ENCODE measurements at regions not wholly inside any gene's neighbourhood (a gene's known extent, or its start where the extent isn't known, plus 50 kb on each side); places are given as distances from the start of the nearest gene placed in this dataset.

DNA sequence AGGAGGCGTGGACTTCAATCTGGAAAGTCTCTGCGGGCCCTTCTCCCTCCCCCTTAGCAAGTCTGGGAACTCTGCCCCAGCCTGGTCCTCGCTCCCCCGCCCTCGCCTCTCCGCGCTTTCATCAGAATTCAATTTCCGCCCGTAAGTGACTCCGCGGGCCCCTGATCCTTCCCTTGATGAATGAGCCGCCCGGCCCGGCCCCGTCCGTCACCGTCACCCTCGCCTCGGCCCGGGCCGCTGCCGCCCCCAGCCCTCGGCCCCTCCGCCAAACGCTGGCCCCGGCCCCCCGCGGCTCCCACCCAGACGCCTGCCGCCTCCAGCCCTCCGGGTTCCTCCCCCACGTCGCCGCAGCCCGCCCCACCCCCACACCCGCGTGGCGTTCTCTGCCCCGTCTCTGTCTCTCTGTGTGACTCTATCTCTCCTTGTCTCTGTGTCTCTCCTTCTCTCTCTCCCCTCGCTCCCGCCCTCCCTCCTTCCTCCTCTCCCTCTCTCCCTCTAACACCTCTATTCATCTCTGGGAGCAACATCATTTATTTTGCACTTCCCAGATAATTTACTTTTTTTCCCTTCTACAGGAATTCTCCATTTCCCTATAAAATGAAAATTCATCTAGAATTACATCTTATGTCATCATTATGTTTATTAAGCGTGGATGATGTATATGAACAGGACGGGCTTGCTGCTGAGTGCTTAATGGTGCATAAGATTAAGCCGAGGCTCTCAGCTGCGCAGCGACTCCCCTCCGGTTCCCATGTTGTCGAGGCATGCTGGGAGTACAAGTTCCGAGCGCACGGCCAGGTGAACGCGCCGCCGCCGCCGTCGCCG, 91.2 kb upstream of the PAX2 start:
- Histone ChIP-seq H3K27me3 (ENCODE audit: control insufficient read depth, insufficient read depth, low read length) (peaks cover 81% of the 10 kb centered on the region), H3K9me3 (replicated peaks; ENCODE audit: control insufficient read depth, low read depth, low read length) (no peaks in the 10 kb centered on the region), H3K4me3 (ENCODE audit: low read length) (no peak overlapping the region), H3K36me3 (ENCODE audit: control insufficient read depth, insufficient read depth, low read length) (no peaks in the 10 kb centered on the region), H3K27ac (ENCODE audit: low read length) (no peak overlapping the region), H3K4me1 (ENCODE audit: control insufficient read depth, insufficient read depth, low read length) (peaks cover 11% of the 10 kb centered on the region)
- under 1% methylated on average over 58 of the region's 59 CpGs for whole genome bisulfite sequencing (ENCODE audit: insufficient coverage)
- peak; percentile 52 for DNase-seq

DNA sequence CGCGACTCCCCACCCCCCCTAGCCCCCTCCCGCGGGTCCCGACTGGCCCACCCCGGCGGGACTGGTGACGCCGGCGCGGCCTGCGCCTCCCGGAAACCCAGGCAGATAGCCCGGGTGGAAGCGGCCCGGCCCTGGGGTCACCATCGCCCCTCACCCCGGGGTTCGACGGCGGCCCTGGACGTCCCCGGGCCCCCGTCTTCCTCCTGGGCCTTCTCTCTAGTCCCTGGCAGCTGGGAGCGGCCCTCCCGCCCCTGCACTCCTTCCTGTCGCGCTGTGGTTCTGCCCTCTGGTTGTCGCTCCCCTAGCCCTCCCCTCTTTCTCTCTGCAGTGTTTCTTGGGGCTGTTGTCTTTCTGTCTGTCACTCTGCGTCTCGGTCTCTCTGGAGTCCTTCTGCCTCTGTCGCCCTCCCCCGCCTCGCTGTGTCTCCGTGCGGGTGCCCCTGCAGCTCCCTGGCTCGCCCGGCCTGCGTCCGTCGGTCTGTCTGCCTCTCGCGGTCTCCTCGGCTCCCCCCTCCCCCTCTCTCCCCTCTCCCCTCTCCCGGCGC, 90.5 kb upstream of the PAX2 start:
- no peak for DNase-seq
- Histone ChIP-seq H3K27ac (ENCODE audit: low read length) (no peak overlapping the region), H3K4me1 (ENCODE audit: control insufficient read depth, insufficient read depth, low read length) (peaks cover 11% of the 10 kb centered on the region), H3K4me3 (ENCODE audit: low read length) (no peak overlapping the region), H3K27me3 (ENCODE audit: control insufficient read depth, insufficient read depth, low read length) (peaks cover 84% of the 10 kb centered on the region), H3K36me3 (ENCODE audit: control insufficient read depth, insufficient read depth, low read length) (no peaks in the 10 kb centered on the region), H3K9me3 (replicated peaks; ENCODE audit: control insufficient read depth, low read depth, low read length) (no peaks in the 10 kb centered on the region)
- 0% methylated on average over 46 of the region's 46 CpGs for WGBS (ENCODE audit: insufficient coverage)

DNA sequence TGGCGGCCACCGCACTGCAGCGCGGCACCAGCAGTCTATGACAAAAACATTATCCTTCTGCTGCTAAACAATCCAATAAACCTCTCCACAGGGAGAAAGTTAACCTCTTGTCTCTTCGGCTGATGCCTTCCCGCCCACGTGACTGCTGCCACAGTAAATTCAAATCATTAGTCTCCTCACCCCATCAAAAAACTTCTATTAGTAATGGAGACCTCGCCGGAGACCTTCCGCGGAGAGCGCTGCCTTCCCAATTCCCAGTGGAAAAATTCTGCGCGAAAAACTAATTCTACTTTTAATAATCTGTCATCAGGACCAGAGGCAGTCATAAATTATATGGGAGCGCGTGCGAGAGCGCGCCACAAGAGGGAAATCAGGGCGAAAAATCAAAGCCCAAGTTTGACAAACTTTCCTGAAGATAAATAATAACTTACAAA, 90.0 kb upstream of the PAX2 start:
- H3K4me3 ChIP-seq (ENCODE audit: low read length): no peak overlapping the region
- H3K27me3 ChIP-seq (ENCODE audit: control insufficient read depth, insufficient read depth, low read length): peaks cover 89% of the 10 kb centered on the region
- H3K9me3 ChIP-seq (replicated peaks; ENCODE audit: control insufficient read depth, low read depth, low read length): no peaks in the 10 kb centered on the region
- H3K4me1 ChIP-seq (ENCODE audit: control insufficient read depth, insufficient read depth, low read length): peaks cover 11% of the 10 kb centered on the region
- no peak for DNase-seq
- H3K27ac ChIP-seq (ENCODE audit: low read length): no peak overlapping the region
- 0% methylated on average over 10 of the region's 20 CpGs for WGBS (ENCODE audit: insufficient coverage)
- no peaks in the 10 kb centered on the region for H3K36me3 ChIP-seq (ENCODE audit: control insufficient read depth, insufficient read depth, low read length)

DNA sequence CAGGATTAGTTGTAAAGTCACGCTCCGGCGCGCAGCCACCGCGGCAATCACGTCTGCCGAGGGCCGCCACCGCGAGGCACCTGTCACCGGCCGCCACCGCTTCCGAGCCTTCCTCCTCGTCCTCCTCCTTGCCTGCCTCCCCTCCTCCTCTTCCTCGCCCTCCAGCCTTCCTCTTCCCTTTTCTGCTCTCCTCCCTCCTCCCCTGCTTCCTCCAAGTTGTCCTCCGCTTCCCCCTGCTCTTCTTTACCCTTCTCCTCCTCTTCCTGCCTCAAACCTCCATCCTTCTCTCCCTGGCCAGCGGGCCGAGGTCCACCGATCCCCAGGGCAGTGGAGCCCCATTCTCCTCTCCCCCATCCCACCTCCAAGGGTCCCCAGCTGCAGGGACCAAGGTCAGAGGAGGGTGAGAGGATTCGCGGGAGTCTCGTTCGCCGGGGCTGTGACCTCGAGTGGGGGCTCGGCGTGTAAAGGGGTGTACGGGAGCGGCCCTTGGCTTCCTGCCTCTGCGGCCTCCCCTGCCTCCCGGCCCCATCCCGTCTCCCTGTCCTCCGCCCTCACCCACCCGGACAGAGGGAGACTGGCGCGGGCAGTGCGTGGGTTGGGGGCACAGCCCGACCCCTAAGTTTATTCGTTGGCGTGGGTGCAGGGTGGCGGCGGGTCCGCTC, 89.5 kb upstream of the PAX2 start:
- Histone ChIP-seq H3K27me3 (ENCODE audit: control insufficient read depth, insufficient read depth, low read length) (peaks cover 90% of the 10 kb centered on the region), H3K27ac (ENCODE audit: low read length) (no peak overlapping the region), H3K9me3 (replicated peaks; ENCODE audit: control insufficient read depth, low read depth, low read length) (no peaks in the 10 kb centered on the region), H3K4me1 (ENCODE audit: control insufficient read depth, insufficient read depth, low read length) (peaks cover 11% of the 10 kb centered on the region), H3K36me3 (ENCODE audit: control insufficient read depth, insufficient read depth, low read length) (no peaks in the 10 kb centered on the region), H3K4me3 (ENCODE audit: low read length) (no peak overlapping the region)
- DNase-seq: no peak
- WGBS (ENCODE audit: insufficient coverage): under 1% methylated on average over 25 of the region's 45 CpGs

DNA sequence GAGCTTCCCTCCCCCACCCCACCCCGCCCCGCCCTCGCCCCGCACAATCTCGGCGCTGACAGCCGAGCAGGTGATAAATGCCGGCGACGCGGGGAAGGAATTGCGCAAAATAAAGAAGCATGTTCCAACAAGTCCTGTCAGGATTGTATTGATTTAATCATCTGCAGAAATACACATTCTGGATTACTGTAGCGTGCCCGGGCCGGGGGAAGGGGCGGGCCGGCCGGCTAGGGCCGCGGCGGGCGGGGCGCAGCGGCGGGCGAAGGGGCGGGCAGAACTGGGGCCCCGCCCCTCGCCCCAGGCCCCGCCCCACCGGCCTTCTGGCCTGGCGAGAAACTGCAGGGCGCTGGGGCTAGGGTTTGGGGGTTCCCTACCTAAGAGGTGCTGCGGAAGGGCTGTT, 88.9 kb upstream of the PAX2 start:
- WGBS (ENCODE audit: insufficient coverage): 0% methylated on average over 20 of the region's 34 CpGs
- peaks cover 95% of the 10 kb centered on the region for H3K27me3 ChIP-seq (ENCODE audit: control insufficient read depth, insufficient read depth, low read length)
- no peak overlapping the region for H3K4me3 ChIP-seq (ENCODE audit: low read length)
- H3K27ac ChIP-seq (ENCODE audit: low read length): no peak overlapping the region
- DNase-seq: no peak
- no peaks in the 10 kb centered on the region for H3K9me3 ChIP-seq (replicated peaks; ENCODE audit: control insufficient read depth, low read depth, low read length)
- H3K36me3 ChIP-seq (ENCODE audit: control insufficient read depth, insufficient read depth, low read length): no peaks in the 10 kb centered on the region
- peaks cover 11% of the 10 kb centered on the region for H3K4me1 ChIP-seq (ENCODE audit: control insufficient read depth, insufficient read depth, low read length)

DNA sequence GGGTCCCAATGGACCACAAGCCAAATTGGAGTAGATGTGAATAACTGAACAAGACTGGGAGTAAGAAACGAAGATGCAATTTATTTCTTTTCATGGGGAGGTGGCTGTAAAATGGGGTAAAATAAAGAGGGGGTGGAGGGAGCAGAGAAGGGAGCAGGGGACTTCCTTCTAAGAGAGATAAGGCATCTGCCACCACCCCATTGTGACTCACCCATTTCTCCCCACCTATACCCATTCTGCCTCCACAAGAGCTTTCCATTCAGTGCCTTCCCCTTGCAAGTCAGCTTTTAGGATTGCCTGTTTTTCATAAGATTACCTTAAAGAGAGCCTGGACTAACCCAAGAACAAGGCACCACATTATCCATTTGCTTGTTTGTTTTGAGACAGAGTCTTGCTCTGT, 87.1 kb upstream of the PAX2 start:
- Histone ChIP-seq H3K4me1 (ENCODE audit: control insufficient read depth, insufficient read depth, low read length) (peaks cover 11% of the 10 kb centered on the region), H3K36me3 (ENCODE audit: control insufficient read depth, insufficient read depth, low read length) (no peaks in the 10 kb centered on the region), H3K4me3 (ENCODE audit: low read length) (no peak overlapping the region), H3K27me3 (ENCODE audit: control insufficient read depth, insufficient read depth, low read length) (peaks cover 99% of the 10 kb centered on the region), H3K27ac (ENCODE audit: low read length) (no peak overlapping the region), H3K9me3 (replicated peaks; ENCODE audit: control insufficient read depth, low read depth, low read length) (no peaks in the 10 kb centered on the region)
- WGBS (ENCODE audit: insufficient coverage): 36% methylated on average over 1 of the region's 1 CpG
- no peak for DNase-seq

DNA sequence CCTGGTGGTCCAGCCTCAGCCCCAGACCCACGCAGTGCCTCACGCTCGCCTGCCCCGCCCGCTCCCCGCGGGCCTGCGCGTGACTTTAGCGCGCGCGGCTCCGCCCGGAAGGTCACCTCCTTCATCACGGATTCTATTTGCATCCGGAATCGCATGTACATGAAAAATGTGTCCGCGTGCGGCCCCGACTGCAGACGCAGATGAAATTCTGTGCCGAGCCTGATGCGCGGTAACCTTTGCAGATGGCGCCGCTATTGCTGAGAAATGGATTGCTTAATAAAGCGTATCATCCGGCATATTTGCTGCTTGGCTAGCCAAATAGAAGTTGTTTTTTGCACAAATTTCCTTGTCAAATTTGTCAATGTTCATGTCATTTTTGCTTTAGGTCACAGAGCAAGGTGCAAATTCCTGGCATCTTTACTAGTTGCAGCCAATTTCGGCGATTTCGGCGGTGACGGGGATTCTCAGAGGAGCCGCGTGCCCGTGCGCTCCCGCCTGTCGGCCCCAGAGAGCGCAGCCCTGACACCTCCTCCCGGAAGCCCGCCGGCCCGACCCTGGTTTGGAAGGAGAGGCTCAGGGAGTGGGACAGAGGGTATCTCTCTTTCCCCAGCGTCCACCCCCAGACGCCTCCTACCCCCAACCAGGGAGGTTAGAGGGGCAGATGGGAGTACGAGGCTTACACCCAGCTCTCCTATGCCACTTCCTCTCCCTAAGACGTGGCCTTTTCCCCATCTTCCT, 85.9 kb upstream of the PAX2 start:
- Histone ChIP-seq H3K27ac (ENCODE audit: low read length) (no peak overlapping the region), H3K4me1 (ENCODE audit: control insufficient read depth, insufficient read depth, low read length) (peaks cover 6% of the 10 kb centered on the region), H3K9me3 (replicated peaks; ENCODE audit: control insufficient read depth, low read depth, low read length) (no peaks in the 10 kb centered on the region), H3K4me3 (ENCODE audit: low read length) (no peak overlapping the region), H3K36me3 (ENCODE audit: control insufficient read depth, insufficient read depth, low read length) (no peaks in the 10 kb centered on the region), H3K27me3 (ENCODE audit: control insufficient read depth, insufficient read depth, low read length) (peaks cover 96% of the 10 kb centered on the region)
- 2% methylated on average over 41 of the region's 50 CpGs for WGBS (ENCODE audit: insufficient coverage)
- no peak for DNase-seq

DNA sequence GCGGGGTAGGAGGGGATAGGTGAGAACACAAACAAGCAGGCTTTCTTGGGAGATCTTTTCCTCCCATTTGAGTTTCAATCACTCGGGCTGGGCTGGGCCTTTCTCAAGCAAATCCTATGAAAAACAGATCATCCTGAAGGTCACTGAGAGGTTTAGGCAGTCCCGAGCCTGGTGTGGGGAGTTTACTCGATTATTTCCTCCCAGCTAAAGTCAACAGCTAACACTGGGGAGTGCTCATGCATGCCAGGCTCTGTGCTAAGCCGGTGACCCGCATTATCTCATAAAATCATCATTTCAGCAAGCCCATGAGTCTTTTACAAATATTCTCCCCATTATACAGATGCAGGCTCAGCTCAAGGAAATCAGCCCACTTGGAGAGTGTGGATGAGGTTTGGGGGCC, 85.0 kb upstream of the PAX2 start:
- Histone ChIP-seq H3K4me1 (ENCODE audit: control insufficient read depth, insufficient read depth, low read length) (peaks cover 4% of the 10 kb centered on the region), H3K36me3 (ENCODE audit: control insufficient read depth, insufficient read depth, low read length) (no peaks in the 10 kb centered on the region), H3K4me3 (ENCODE audit: low read length) (no peak overlapping the region), H3K27ac (ENCODE audit: low read length) (no peak overlapping the region), H3K9me3 (replicated peaks; ENCODE audit: control insufficient read depth, low read depth, low read length) (no peaks in the 10 kb centered on the region), H3K27me3 (ENCODE audit: control insufficient read depth, insufficient read depth, low read length) (peaks cover 92% of the 10 kb centered on the region)
- WGBS (ENCODE audit: insufficient coverage): 20% methylated on average over 2 of the region's 6 CpGs
- no peak for DNase-seq

DNA sequence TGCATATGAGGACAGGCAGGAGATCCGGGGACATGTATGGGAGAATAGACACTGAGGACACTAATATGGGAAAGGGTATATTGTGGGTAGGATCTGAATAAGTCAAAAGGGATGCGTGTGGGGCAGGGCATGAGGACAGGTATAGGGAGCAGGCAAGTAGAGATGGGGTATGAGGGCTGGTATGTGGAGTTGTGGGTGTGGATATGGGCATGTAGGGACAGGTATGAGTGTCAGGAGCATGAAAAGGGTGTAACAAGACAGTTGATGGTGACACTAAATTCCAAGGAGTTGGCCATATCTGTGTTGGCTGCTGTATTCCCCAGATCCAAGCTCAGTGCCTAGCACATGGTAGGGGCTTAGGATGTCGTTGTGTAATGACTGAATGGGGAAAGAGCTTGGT, 84.4 kb upstream of the PAX2 start:
- H3K27me3 ChIP-seq (ENCODE audit: control insufficient read depth, insufficient read depth, low read length): peaks cover 88% of the 10 kb centered on the region
- no peaks in the 10 kb centered on the region for H3K4me1 ChIP-seq (ENCODE audit: control insufficient read depth, insufficient read depth, low read length)
- H3K9me3 ChIP-seq (replicated peaks; ENCODE audit: control insufficient read depth, low read depth, low read length): no peaks in the 10 kb centered on the region
- H3K4me3 ChIP-seq (ENCODE audit: low read length): no peak overlapping the region
- WGBS (ENCODE audit: insufficient coverage): 39% methylated on average over 2 of the region's 3 CpGs
- H3K27ac ChIP-seq (ENCODE audit: low read length): no peak overlapping the region
- no peak for DNase-seq
- H3K36me3 ChIP-seq (ENCODE audit: control insufficient read depth, insufficient read depth, low read length): no peaks in the 10 kb centered on the region

DNA sequence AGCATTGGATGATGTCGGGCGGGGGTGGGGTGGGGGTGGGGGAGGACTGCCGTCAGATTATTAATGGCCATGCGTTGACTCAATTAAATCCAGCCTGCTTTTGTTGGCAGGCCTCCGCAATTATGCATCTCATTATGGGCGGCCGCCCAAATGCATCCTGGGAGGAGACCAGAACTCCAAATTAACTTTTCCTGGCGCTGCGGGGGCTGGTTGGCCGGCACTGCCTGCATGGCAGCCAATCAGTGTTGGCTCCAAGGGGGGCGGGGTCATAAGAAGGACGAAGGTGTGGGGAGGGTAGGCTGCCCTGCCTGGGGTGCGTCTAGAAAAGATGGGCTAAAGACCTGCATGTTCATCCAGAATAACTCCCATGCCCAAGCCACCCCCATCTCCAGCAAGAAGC, 83.9 kb upstream of the PAX2 start:
- Histone ChIP-seq H3K9me3 (replicated peaks; ENCODE audit: control insufficient read depth, low read depth, low read length) (no peaks in the 10 kb centered on the region), H3K27ac (ENCODE audit: low read length) (no peak overlapping the region), H3K27me3 (ENCODE audit: control insufficient read depth, insufficient read depth, low read length) (peaks cover 83% of the 10 kb centered on the region), H3K4me3 (ENCODE audit: low read length) (no peak overlapping the region), H3K36me3 (ENCODE audit: control insufficient read depth, insufficient read depth, low read length) (no peaks in the 10 kb centered on the region), H3K4me1 (ENCODE audit: control insufficient read depth, insufficient read depth, low read length) (no peaks in the 10 kb centered on the region)
- DNase-seq: no peak
- 30% methylated on average over 3 of the region's 13 CpGs for WGBS (ENCODE audit: insufficient coverage)
